K562 (cell line): ENCODE measurements at regions not wholly inside any gene's neighbourhood (a gene's known extent, or its start where the extent isn't known, plus 50 kb on each side); places are given as distances from the start of the nearest gene placed in this dataset.

Source experiments
- ATAC-seq: fragments of 200-7000 bp; cut with Tn5 transposase; 3 replicates; pipeline ENCODE4 v1.9.1; 2020; ENCODE audit warnings: moderate library complexity
- BruUV-seq: library from RNA; stranded (reverse); fragments of 400-500 nt; replicated peaks from 2 replicates; lab custom pipeline; 2021; lab: Mats Ljungman, UMichigan
- CTCF ChIA-PET: fragments of 300-600 bp; formaldehyde crosslinking; extraction: SDS; loops from one replicate; lab custom pipeline; 2021; ENCODE audit warnings: low intra/inter-chr PET ratio; lab: Yijun Ruan, JAX
- POLR2A ChIA-PET: fragments of 300-600, 350-650 bp; sonication (Branson Sonifier 250); formaldehyde crosslinking; extraction: SDS; loops from one replicate; lab custom pipeline; 2021; ENCODE audit warnings: antibody characterized with exemption, inconsistent platforms; lab: Yijun Ruan, JAX
- DNase-seq, 4 experiments: peaks; one replicate each; pipeline versions ENCODE4 v3.0.0 to v3.0.0-alpha.2; 2011 to 2018; ENCODE audit warnings: low spot score in 3 of 4, mixed read lengths in 3 of 4; ENCODE audit errors: extremely low read depth in 1 of 4
- FAIRE-seq: peaks from 2 replicates; lab custom pipeline; 2011; peaks lifted over from hg19 to GRCh38; lab: Jason Lieb, UNC
- H2AFZ ChIP-seq: 2 replicates; pipeline ENCODE4 v1.6.0; 2011; ENCODE audit warnings: low read depth, low read length, control low read depth, inconsistent platforms
- H3K27ac ChIP-seq: fragments of 200-600 bp; 3 replicates; pipeline ENCODE4 v1.8.0; 2011; ENCODE audit warnings: low read depth, mild to moderate bottlenecking, control low read depth, inconsistent platforms, low read length, moderate library complexity, mixed read lengths; ENCODE audit errors: extremely low read depth
- H3K27me3 ChIP-seq, 2 experiments: fragments of 300-600 bp in 1 of 2; 2 replicates in 1 of 2; 3 replicates in 1 of 2; pipeline versions ENCODE4 v1.6.0 to v1.8.0; 2011; ENCODE audit warnings: inconsistent platforms in 2 of 2, low read length in 2 of 2, mild to moderate bottlenecking in 1 of 2, mixed read lengths in 1 of 2, moderate library complexity in 1 of 2; ENCODE audit not compliant: control insufficient read depth in 2 of 2, insufficient read depth in 2 of 2
- H3K36me3 ChIP-seq: fragments of 300-600 bp; 3 replicates; pipeline ENCODE4 v1.8.0; 2011; ENCODE audit warnings: mild to moderate bottlenecking, low read length, inconsistent platforms; ENCODE audit not compliant: control insufficient read depth, insufficient read depth
- H3K4me1 ChIP-seq, 2 experiments: fragments of 200-600 bp in 1 of 2; replicated peaks in 1 of 2; 2 replicates in 1 of 2; 3 replicates in 1 of 2; pipeline versions ENCODE4 v1.5.1 to v1.8.0; 2011; ENCODE audit warnings: inconsistent platforms in 2 of 2, low read length in 2 of 2, mild to moderate bottlenecking in 1 of 2, mixed read lengths in 1 of 2, moderate library complexity in 1 of 2; ENCODE audit not compliant: control insufficient read depth in 2 of 2, insufficient read depth in 2 of 2
- H3K4me2 ChIP-seq: 2 replicates; pipeline ENCODE4 v1.6.1; 2011; ENCODE audit warnings: low read length, control low read depth, inconsistent platforms, mixed read lengths; ENCODE audit not compliant: insufficient read depth
- H3K4me3 ChIP-seq: fragments of 200-600 bp; sonication (generic), shearing (Covaris generic); 2 replicates; pipeline ENCODE4 v1.5.1; 2016; ENCODE audit warnings: control low read depth, inconsistent platforms
- H3K79me2 ChIP-seq: fragments of 200-600 bp; 3 replicates; pipeline ENCODE4 v1.8.0; 2011; ENCODE audit warnings: low read length, inconsistent platforms; ENCODE audit not compliant: control insufficient read depth, insufficient read depth
- H3K9ac ChIP-seq, 2 experiments: 2 replicates each; pipeline versions ENCODE4 v1.6.0 to v1.6.1; 2011; ENCODE audit warnings: low read depth in 2 of 2, low read length in 2 of 2, control low read depth in 1 of 2, inconsistent platforms in 1 of 2, mild to moderate bottlenecking in 1 of 2, mixed read lengths in 1 of 2; ENCODE audit not compliant: insufficient read depth in 1 of 2
- H3K9me1 ChIP-seq: one replicate; pipeline ENCODE4 v1.6.0; 2011; ENCODE audit warnings: inconsistent platforms, mild to moderate bottlenecking, low read length, moderate library complexity; ENCODE audit not compliant: control insufficient read depth, insufficient read depth
- H3K9me3 ChIP-seq: replicated peaks from 2 replicates; pipeline ENCODE4 v1.5.1; 2011; ENCODE audit warnings: low read depth, low read length, inconsistent platforms; ENCODE audit not compliant: control insufficient read depth, insufficient read depth
- H4K20me1 ChIP-seq: replicated peaks from 2 replicates; pipeline ENCODE4 v1.6.1; 2011; ENCODE audit warnings: low read length, inconsistent platforms, mixed read lengths; ENCODE audit not compliant: control insufficient read depth, insufficient read depth
- CEBPG ChIP-seq, 3 experiments: fragments of 200-800 bp in 1 of 3; sonication (Bioruptor generic) in 1 of 3; sonication (generic) in 1 of 3; formaldehyde crosslinking in 1 of 3; IDR thresholded peaks in 2 of 3; conservative IDR thresholded peaks in 1 of 3; 2 replicates each; pipeline versions ENCODE4 v1.6.1 to v1.8.0; 2016 to 2022; ENCODE audit warnings: missing compliant biosample characterization in 2 of 3, missing genetic modification characterization in 2 of 3, mild to moderate bottlenecking in 1 of 3, missing genetic modification reagents in 1 of 3
- FIP1L1 ChIP-seq: fragments of 200-400 bp; formaldehyde crosslinking; IDR thresholded peaks from 2 replicates; pipeline ENCODE4 v1.6.1; 2018; ENCODE audit warnings: mild to moderate bottlenecking, low read depth, low read length; ENCODE audit not compliant: poor library complexity, severe bottlenecking
- HNRNPL ChIP-seq: fragments of 200-400 bp; formaldehyde crosslinking; IDR thresholded peaks from 2 replicates; pipeline ENCODE4 v1.6.1; 2017; ENCODE audit warnings: low read depth, mild to moderate bottlenecking, low read length
- KDM2B ChIP-seq: fragments of 250-450 bp; sonication (Bioruptor Pico); IDR thresholded peaks from 2 replicates; pipeline ENCODE4 v1.8.0; 2021; ENCODE audit warnings: mild to moderate bottlenecking, moderate library complexity
- MTF1 ChIP-seq: fragments of 250-450 bp; sonication (Bioruptor Pico); IDR thresholded peaks from 2 replicates; pipeline ENCODE4 v1.9.0; 2021; ENCODE audit warnings: moderate library complexity, mild to moderate bottlenecking, inconsistent platforms, borderline replicate concordance
- RBBP5 ChIP-seq: fragments of 200-600 bp; sonication (generic); IDR thresholded peaks from 2 replicates; pipeline ENCODE4 v1.6.1; 2012; ENCODE audit warnings: borderline replicate concordance, mild to moderate bottlenecking, low read length, control low read depth, inconsistent platforms; ENCODE audit not compliant: insufficient read depth, poor library complexity, severe bottlenecking
- SREBF1 ChIP-seq: fragments of 150-350 bp; IDR thresholded peaks from 2 replicates; pipeline ENCODE4 v1.6.1; 2014; ENCODE audit warnings: antibody characterized with exemption, low read depth, low read length, borderline replicate concordance
- TARDBP ChIP-seq: fragments of 450-650 bp; IDR thresholded peaks from 2 replicates; pipeline ENCODE4 v1.6.1; 2016
- TCF15 ChIP-seq: fragments of 250-450 bp; sonication (Bioruptor Pico); IDR thresholded peaks from 2 replicates; pipeline ENCODE4 v1.8.0; 2022; ENCODE audit warnings: moderate library complexity, mild to moderate bottlenecking, inconsistent platforms
- TEAD1 ChIP-seq, 2 experiments: fragments of 450-650 bp in 1 of 2; sonication (generic) in 1 of 2; formaldehyde crosslinking; IDR thresholded peaks; 2 replicates each; pipeline versions ENCODE4 v1.4.0 to v1.8.0; 2020 to 2022; ENCODE audit warnings: mild to moderate bottlenecking in 2 of 2, missing genetic modification reagents in 1 of 2
- THRAP3 ChIP-seq: fragments of 450-650 bp; IDR thresholded peaks from 2 replicates; pipeline ENCODE4 v1.6.1; 2016; ENCODE audit warnings: mild to moderate bottlenecking, inconsistent platforms, borderline replicate concordance
- ZC3H11A ChIP-seq: IDR thresholded peaks from 2 replicates; pipeline ENCODE4 v1.6.1; 2012; ENCODE audit warnings: low read depth, low read length, improper control_type of control experiment
- ZNF707 ChIP-seq: fragments of 250-450 bp; sonication (Bioruptor Pico); conservative IDR thresholded peaks from 2 replicates; pipeline ENCODE4 v1.8.0; 2022; ENCODE audit warnings: inconsistent platforms, mild to moderate bottlenecking, moderate library complexity
- WGBS: fragments of 100-300 bp; shearing (Covaris generic); methylation state at CpG from one replicate; pipeline ENCODE4 v1.1.6; 2016; ENCODE audit warnings: low coverage, mixed read lengths; ENCODE audit not compliant: insufficient coverage; ENCODE audit errors: missing lambda C conversion rate; 5-methylcytosine and 5-hydroxymethylcytosine counted together
- in situ Hi-C: fragments of 300-500 bp; cut with MboI; formaldehyde crosslinking; loops from 4 replicates; pipeline ENCODE4 v1.15.0; 2018; ENCODE audit warnings: inconsistent platforms, mixed read lengths
- intact Hi-C: fragments of 100-400 bp; cut with micrococcal nuclease; formaldehyde crosslinking; loops from 2 replicates; pipeline ENCODE4 v1.14.2; 2022
- TF ChIP-seq, protein P1 (sequence below), 2 experiments: fragments of 450-650 bp in 1 of 2; sonication (generic) in 1 of 2; formaldehyde crosslinking in 1 of 2; IDR thresholded peaks in 1 of 2; conservative IDR thresholded peaks in 1 of 2; 2 replicates each; pipeline versions ENCODE4 v1.6.1 to v1.8.1; 2016 to 2023; ENCODE audit warnings: mild to moderate bottlenecking in 2 of 2, moderate library complexity in 2 of 2, inconsistent platforms in 1 of 2, missing genetic modification reagents in 1 of 2

DNA sequence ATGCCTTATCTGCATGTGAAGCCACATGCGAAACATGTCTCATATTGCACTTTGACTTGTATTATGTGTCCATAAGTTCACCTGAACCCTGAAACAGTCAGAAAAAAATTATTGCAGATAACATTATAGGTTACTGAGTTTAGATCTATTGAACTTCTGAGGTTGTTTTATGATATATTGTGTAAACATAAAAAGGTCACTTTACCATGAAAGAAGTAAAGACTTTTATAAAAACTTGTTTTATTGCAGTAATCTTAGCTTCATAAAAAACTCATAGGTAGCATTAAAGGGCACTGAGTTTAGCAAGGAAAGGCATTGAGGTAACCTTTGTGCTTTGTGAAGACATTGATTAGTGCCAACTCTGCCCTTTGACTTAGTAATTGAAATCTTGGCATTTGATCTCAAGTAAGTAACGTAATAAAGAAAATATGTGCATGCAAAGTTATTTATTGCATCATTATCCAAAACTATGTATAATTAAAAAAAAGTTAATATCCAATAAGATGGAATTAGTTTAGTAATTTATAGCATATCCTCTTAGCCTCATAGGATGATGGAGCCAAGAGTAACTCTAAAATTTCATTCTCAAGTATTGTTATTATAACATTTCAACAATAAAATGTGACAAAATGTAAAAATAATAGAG is 313.3 kb upstream of the ATP2B1 start:
- BruUV-seq, result no TSS peak
- H3K36me3 ChIP-seq, result no peaks in the 10 kb centered on the region
- in situ Hi-C loops, result no loop called here
- DNase-seq, result no peak
- CTCF ChIA-PET, result no interaction called here
- no peaks in the 10 kb centered on the region for H3K4me1 ChIP-seq
- WGBS, result 0% methylated on average over 2 of the region's 2 CpGs
- POLR2A ChIA-PET, result no interaction called here
- intact Hi-C loops, result no loop called here
- no peak overlapping the region for H3K27ac ChIP-seq
- no peaks in the 10 kb centered on the region for H3K27me3 ChIP-seq
- no peaks in the 10 kb centered on the region for H3K9me1 ChIP-seq
- no peak overlapping the region for H3K4me2 ChIP-seq
- TF ChIP-seq MTF1 (no peak), CEBPG (CRISPR knock-in tag; IDR thresholded peaks at IDR 0.05) (no peak), CEBPG (tag; conservative IDR thresholded peaks at IDR 0.05 in 1 of 2, IDR thresholded peaks at IDR 0.05 in 1 of 2) (peak in 1 of 2 experiments; percentile 52; a peak in 1 of 4 replicates), TARDBP (no peak), TEAD1 (CRISPR knock-in tag; IDR thresholded peaks at IDR 0.05) (no peak), HNRNPL (no peak), THRAP3 (no peak), ZC3H11A (no peak), RBBP5 (no peak), KDM2B (CRISPR knock-in tag) (no peak), TCF15 (CRISPR knock-in tag) (no peak), SREBF1 (no peak), ZNF707 (CRISPR knock-in tag) (no peak), FIP1L1 (no peak)
- TF ChIP-seq, protein P1, sequence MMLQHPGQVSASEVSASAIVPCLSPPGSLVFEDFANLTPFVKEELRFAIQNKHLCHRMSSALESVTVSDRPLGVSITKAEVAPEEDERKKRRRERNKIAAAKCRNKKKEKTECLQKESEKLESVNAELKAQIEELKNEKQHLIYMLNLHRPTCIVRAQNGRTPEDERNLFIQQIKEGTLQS (IDR thresholded peaks at IDR 0.05), result peak; percentile 19; the same call in 1 of the 2 replicates
- TF ChIP-seq, protein P1 (CRISPR knock-in tag; conservative IDR thresholded peaks at IDR 0.05), result no peak
- no peaks in the 10 kb centered on the region for H3K79me2 ChIP-seq
- H3K4me3 ChIP-seq, result no peak overlapping the region
- no peaks in the 10 kb centered on the region for H3K9me3 ChIP-seq
- FAIRE-seq, result no peak
- no peaks in the 10 kb centered on the region for H4K20me1 ChIP-seq
- ATAC-seq, result no peak
- no peak overlapping the region for H2AFZ ChIP-seq
- no peak overlapping the region for H3K9ac ChIP-seq
